Pons (tissue), 1 donor: ENCODE measurements at regions not wholly inside any gene's neighbourhood (a gene's known extent, or its start where the extent isn't known, plus 50 kb on each side); places are given as distances from the start of the nearest gene placed in this dataset.
A peak's percentile ranks its signal among the peaks of the same experiment; 100 is the strongest.

Experiments
- DNase-seq: peaks from one replicate; pipeline ENCODE4 v3.0.0-alpha.2; 2016; ENCODE audit warnings: low spot score

GRCh38 chr12:115507560-115507889 is 770.0 kb downstream of the MED13L start:
- DNase-seq, result no peak

GRCh38 chr12:115506822-115507559 is 770.5 kb downstream of the MED13L start:
- no peak for DNase-seq

DNA sequence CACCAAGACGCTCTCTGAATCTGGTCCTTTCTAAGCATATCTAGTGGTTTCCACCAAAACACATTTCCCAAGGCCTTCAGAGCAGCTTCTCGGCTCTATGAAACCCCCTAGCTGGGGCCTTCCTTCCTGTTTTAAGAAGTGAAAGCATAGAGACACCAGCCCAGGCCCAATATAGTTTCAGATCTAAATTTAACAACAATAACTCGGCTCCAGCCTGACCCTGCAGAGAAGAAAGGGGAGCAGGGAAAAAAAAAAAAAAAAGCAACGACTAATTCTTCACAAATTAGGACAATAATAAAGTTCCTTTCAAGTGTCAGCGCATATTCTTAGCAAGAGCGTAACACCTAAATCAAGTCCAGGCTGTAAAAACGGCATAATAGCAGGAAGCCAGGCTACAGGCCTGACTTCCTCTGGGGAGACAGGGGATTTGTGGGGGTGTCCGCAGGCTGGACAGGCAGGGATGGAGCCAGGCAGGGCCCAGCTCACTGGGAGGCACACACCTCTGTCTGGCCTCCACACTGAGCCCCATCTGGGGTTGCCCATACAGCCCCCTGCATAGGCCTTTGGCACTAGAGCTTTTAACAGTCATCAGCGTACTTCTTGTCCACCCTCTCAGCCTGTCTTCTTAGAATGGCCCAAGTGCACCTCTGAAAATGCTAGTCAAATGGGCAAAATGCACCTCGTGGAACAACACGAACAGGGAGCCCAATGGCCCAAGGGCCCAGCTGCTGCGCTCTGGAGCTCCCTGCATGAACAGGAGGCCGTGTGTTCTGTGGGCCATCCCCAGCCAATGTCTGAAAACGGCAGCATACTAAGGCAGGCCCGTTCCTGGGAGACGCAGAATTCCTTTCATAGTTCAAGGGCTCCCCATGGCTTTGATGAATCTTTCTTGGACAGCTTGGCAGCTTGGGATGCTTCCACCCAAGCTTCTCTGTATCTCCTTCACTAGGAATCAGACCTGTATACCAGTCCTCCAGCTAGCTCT is 772.9 kb downstream of the MED13L start:
- peak; percentile 66 for DNase-seq

DNA sequence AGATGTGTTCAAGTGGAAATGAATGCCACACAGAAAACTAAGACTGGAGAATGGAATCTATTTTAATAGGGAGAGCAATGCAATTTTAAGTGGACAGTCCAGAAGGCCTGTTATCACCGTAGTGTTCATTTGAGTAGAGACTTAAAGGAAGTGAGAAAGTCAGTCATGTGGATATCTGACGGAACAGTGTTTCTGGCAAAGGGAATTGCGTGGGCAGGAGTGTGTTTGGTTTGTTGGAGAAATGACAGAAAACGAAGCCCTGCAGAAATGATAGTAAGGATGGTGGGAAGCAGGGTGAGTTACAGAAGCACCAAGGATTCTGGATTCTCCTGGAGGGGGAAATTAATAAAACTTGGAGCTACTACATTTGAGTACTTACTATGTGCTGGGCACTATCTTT is 776.6 kb downstream of the MED13L start:
- DNase-seq, result peak; percentile 61

DNA sequence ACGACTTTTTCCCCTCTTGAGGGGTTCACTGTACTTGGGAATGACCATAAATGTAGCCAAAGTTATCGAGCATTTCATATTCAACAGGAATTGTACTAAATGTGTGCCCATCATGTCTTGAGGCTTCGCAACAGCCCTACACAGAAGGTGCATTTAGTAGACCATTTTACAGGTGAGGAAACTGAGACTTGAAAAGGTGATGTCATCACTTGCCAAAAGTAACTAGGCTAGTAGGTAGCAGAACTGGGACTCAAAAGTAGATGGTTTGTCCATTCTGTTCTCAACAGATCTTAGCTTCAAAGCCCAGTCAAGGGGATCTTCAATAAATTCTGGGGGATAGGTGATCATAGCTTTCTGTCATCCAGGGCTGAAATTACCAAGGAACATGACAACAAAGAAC is 782.2 kb downstream of the MED13L start:
- no peak for DNase-seq

DNA sequence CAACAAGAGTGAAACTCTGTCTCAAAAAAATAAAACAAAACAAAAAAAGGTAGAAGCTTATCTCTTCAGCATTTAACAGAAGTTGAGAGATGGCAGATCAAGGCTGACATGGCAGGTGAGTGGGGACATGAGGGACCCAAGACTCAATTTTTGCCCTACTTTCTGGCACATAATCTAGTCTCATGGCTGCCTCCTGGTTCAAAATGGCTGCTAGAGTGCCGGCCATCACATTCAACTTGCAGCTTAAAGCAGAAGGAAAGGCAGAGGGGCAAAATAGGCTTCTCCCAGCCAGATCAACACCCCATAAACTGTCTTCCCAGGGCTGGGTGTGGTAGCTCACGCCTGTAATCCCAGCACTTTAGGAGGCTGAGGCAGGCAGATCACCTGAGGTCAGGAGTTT is 784.9 kb downstream of the MED13L start:
- no peak for DNase-seq

DNA sequence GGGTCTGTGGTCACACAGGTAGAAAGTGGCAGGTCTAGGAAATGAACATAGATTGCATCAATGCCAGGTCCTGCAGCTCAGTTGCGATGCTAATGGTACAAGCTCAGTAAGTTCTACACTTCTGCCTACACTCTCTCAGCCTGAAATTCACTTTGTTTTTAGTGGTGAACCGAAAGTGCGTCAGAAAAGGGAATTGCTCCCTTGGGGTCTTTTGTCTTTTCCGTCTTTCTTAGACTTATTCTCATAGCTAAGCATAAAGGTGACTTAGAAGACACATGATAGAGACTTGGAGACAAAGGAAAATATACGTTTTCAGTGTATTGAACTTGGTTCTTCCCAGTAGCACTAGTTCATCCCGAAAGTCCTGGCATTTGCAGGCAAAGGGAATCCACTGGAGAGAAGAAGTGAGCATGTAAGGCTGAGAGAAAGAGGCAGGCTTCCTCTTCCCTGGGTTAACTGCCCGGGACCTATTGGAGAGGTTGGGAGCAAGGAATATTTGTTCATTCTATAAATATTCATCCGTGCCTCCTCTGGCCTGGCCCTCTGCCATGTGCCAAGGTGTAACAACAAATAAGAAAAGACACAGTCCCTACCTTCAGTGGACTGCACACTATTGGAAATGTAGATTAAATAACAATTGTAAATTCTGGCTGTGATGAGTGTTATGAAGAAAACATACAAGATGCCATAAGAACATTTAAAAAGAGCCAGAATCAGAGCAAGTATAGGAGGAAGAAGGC is 785.8 kb downstream of the MED13L start:
- DNase-seq, result no peak

DNA sequence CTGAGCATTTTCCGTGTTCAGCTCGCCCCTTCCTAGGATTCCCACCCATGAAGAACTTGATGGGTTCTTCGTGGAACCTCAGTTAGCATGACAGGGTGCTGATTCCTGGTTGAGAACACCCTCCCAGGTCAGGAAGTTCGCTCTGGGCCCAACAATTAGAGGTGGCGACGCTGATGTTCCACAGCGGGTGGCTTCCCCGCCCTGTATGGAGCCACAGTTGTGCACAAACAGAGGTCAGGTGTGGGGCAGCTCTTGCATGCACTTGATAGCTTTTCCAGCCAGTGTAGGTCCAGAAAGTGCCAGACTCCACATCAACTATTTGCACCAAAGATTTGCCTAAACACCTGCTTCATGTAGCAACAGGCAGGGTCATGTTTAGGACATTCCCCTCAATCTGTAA is 788.2 kb downstream of the MED13L start:
- no peak for DNase-seq

- no peak for DNase-seq
Observed at GRCh38 chr12:115485967-115486366, 791.5 kb downstream of the MED13L start.

DNA sequence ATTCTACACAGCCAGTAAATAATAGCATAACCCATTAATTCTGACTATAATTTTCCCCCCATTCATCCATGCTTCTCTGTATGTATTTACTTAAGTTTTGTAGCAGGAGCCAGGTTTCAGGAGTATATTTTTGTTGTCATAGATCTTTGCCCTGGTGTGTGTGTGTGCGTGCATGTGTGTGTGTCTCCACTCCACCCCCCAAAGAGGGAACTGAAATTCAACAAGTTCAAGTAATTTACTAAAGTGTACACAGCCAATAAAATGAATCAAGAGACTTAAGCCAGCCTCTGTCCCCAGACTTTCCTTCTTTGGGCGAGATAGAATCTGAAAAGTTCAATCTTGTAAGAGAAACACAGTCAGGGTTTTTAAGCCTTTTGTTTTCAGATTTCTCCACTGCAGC is 792.0 kb downstream of the MED13L start:
- no peak for DNase-seq

- no peak for DNase-seq
Observed at GRCh38 chr12:115482943-115483342, 794.5 kb downstream of the MED13L start.

GRCh38 chr12:115481141-115481540 is 796.4 kb downstream of the MED13L start:
- DNase-seq, result no peak

GRCh38 chr12:115478505-115478904 is 794.5 kb upstream of the TBX3 start:
- DNase-seq, result no peak

GRCh38 chr12:115474539-115475353 is 790.8 kb upstream of the TBX3 start:
- no peak for DNase-seq

DNA sequence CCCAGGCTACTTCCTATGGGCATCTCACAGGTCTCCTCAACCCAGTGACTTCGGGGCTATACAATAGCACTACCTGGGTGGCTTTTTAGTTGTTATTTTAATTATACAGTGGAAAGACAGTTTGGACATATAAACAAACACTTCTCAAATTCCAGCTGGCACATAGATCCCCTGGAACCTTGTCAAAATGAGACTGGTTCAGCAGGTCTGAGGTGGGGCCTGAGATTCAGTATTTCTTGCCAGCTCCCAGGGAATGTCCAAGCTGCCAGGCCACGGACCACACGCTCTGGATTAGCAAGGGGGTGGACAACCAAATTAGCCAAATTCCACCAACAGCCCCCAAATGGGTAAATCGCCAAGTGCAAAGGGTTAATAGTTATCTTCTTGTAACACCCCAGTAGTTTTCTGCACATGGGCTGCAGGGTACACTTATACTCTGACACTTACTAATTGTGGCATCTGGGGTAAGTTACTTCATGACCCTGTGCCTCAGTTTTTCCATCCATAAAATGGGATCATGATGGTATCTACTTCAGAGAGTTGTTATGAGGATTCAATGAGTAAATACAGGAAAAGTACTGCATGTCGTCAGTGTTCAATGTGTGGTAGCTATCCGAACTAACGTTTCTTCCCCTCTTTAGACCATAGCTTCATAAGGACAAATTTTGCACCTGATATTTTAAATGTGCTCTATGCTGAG is 789.4 kb upstream of the TBX3 start:
- no peak for DNase-seq

- no peak for DNase-seq
Observed at GRCh38 chr12:115472852-115473251, 788.9 kb upstream of the TBX3 start.

- no peak for DNase-seq
Observed at GRCh38 chr12:115470977-115471376, 787.0 kb upstream of the TBX3 start.

- DNase-seq, result no peak
Observed at GRCh38 chr12:115470526-115470925, 786.6 kb upstream of the TBX3 start.

GRCh38 chr12:115468087-115468510 is 784.1 kb upstream of the TBX3 start:
- DNase-seq, result no peak

- no peak for DNase-seq
Observed at GRCh38 chr12:115467531-115467930, 783.6 kb upstream of the TBX3 start.

GRCh38 chr12:115466076-115466475 is 782.1 kb upstream of the TBX3 start:
- DNase-seq, result no peak
